Testis (tissue), 2 donors: ENCODE measurements at regions not wholly inside any gene's neighbourhood (a gene's known extent, or its start where the extent isn't known, plus 50 kb on each side); places are given as distances from the start of the nearest gene placed in this dataset.

Experiments used
- DNase-seq: peaks from one replicate; pipeline ENCODE4 v3.0.0-alpha.2; 2019
- H3K27ac ChIP-seq, 2 donors: fragments of 200-600 bp; sonication (generic); one replicate each; pipeline ENCODE4 v1.5.1; 2019
- H3K27me3 ChIP-seq: fragments of 200-600 bp; sonication (generic); one replicate; pipeline ENCODE4 v1.5.1; 2019
- H3K36me3 ChIP-seq: fragments of 200-600 bp; sonication (generic); one replicate; pipeline ENCODE4 v1.5.1; 2017; ENCODE audit warnings: low read depth; ENCODE audit errors: missing control alignments
- H3K4me1 ChIP-seq: fragments of 200-600 bp; sonication (generic); one replicate; pipeline ENCODE4 v1.5.1; 2019
- H3K4me3 ChIP-seq, 2 donors: fragments of 200-600 bp; sonication (generic); one replicate each; pipeline ENCODE4 v1.5.1; 2017 to 2019
- H3K9me3 ChIP-seq: fragments of 200-600 bp; sonication (generic); one replicate; pipeline ENCODE4 v1.5.1; 2017
- POLR2A ChIP-seq: fragments of 450-650 bp; IDR thresholded peaks from one replicate; pipeline ENCODE4 v1.6.1; 2017; ENCODE audit warnings: antibody characterized with exemption, mild to moderate bottlenecking, moderate library complexity
- WGBS, 2 donors: methylation state at CpG; one replicate each; pipeline ENCODE4 v1.1.5; 2018; 5-methylcytosine and 5-hydroxymethylcytosine counted together
- intact Hi-C: fragments of 100-400 bp; cut with DNase I; formaldehyde crosslinking; loops from one replicate; pipeline ENCODE4 v1.15.1; 2023; ENCODE audit warnings: low total_unique reads
- TF ChIP-seq, protein P1 (sequence below), 3 experiments: fragments of 450-650 bp in 2 of 3; fragments of 200-600 bp in 1 of 3; sonication (generic) in 1 of 3; IDR thresholded peaks; one replicate each; pipeline ENCODE4 v1.5.1; 2016 to 2019; ENCODE audit warnings: antibody characterized with exemption in 3 of 3, mild to moderate bottlenecking in 2 of 3, moderate library complexity in 1 of 3

DNA sequence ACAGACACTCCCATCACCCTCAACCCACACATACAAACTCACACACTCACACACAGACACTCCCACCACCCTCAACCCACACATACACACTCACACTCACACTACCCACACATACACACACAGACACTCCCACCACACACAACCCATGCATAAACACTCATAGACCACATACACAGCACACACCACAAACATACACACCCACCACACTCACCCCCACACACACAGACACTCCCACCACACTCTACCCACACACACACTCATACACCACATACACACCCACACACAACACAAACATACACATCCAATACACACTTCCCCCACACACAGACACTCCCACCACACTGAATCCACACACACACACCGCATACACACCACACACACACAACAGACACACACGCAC, 521.2 kb downstream of the TCERG1L start:
- 16 to 20% methylated on average over 2 of the region's 2 CpGs for WGBS, 2 donors
- Histone ChIP-seq H3K9me3 (no peaks in the 10 kb centered on the region), H3K4me1 (peaks cover 17% of the 10 kb centered on the region), H3K36me3 (no peaks in the 10 kb centered on the region), H3K27ac (no peak overlapping the region), H3K27me3 (no peaks in the 10 kb centered on the region), H3K4me3 (no peak overlapping the region)
- no peak for TF ChIP-seq POLR2A
- TF ChIP-seq, protein P1, sequence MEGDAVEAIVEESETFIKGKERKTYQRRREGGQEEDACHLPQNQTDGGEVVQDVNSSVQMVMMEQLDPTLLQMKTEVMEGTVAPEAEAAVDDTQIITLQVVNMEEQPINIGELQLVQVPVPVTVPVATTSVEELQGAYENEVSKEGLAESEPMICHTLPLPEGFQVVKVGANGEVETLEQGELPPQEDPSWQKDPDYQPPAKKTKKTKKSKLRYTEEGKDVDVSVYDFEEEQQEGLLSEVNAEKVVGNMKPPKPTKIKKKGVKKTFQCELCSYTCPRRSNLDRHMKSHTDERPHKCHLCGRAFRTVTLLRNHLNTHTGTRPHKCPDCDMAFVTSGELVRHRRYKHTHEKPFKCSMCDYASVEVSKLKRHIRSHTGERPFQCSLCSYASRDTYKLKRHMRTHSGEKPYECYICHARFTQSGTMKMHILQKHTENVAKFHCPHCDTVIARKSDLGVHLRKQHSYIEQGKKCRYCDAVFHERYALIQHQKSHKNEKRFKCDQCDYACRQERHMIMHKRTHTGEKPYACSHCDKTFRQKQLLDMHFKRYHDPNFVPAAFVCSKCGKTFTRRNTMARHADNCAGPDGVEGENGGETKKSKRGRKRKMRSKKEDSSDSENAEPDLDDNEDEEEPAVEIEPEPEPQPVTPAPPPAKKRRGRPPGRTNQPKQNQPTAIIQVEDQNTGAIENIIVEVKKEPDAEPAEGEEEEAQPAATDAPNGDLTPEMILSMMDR (IDR thresholded peaks at IDR 0.05): no peak
- DNase-seq: no peak
- intact Hi-C loops: no loop called here

DNA sequence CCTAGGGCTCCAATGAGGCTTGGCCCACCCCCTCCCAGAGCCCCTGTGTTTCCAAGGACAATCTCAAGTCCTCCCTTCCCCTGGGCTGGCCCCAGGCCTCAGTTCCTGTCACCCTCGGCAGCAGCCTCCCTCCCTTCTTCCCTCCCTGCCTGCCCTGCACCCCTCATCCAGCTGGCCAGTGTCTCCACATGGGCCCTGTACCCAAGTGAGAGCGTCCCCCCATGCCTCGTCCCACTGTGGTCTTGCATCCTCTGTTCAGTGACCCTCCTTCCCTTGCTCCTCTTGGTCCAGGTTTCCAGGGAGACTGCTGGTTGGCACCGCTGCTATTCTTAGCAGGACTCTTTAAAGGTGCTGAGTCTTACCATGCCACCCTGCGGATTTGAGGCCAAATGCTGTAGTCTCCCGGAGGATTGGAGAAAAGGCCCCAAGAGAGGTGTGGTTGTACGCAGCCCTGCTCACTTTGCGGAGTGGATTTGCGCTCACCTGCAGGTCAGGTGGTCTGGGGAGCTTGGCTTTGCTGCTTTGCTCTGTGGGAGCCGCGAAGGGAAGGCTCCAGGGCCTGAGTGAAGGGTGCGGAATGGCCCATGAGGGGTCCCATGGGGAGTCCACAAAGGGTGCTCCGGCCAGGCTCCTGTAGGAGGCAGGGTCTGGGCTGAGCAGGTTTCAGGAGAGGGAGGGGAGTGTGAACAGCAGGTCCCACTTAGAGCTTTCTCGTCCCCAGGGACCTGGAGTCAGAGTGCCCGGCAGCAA, 519.2 kb downstream of the TCERG1L start:
- no peak overlapping the region for H3K4me3 ChIP-seq
- no peak for DNase-seq
- H3K9me3 ChIP-seq: no peaks in the 10 kb centered on the region
- H3K36me3 ChIP-seq: no peaks in the 10 kb centered on the region
- TF ChIP-seq, protein P1 (IDR thresholded peaks at IDR 0.05): no peak
- TF ChIP-seq POLR2A: no peak
- 88 to 98% methylated on average over 9 to 15 of the region's 15 CpGs for WGBS, 2 donors
- H3K27ac ChIP-seq: no peak overlapping the region
- peaks cover 9% of the 10 kb centered on the region for H3K4me1 ChIP-seq
- intact Hi-C loops: no loop called here
- H3K27me3 ChIP-seq: no peaks in the 10 kb centered on the region

DNA sequence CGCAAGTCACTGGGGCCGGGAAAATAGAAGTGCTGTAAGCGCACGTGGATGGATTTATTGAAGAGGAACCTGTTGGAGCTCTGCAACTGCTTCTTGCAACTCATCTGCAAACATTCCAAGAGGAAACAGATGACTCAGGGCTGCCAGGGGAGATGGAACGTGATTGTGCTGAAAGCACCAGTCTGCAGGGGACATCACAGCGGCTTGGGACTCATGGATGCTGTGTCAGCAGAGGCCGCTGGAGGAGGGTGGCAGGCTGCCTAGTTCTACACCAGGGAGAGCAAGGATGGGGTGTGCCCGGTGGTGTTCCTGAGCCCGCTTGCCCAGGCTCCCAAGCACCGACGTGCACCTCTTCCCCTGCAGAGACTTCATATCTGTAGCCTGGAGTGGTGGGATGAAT, 515.7 kb downstream of the TCERG1L start:
- no peaks in the 10 kb centered on the region for H3K27me3 ChIP-seq
- WGBS, 2 donors: 78 to 85% methylated on average over 8 to 11 of the region's 11 CpGs
- no peak overlapping the region for H3K4me3 ChIP-seq
- no peak for DNase-seq
- TF ChIP-seq, protein P1 (IDR thresholded peaks at IDR 0.05): no peak
- TF ChIP-seq POLR2A: no peak
- no peaks in the 10 kb centered on the region for H3K36me3 ChIP-seq
- intact Hi-C loops: no loop called here
- H3K4me1 ChIP-seq: no peaks in the 10 kb centered on the region
- no peaks in the 10 kb centered on the region for H3K9me3 ChIP-seq
- no peak overlapping the region for H3K27ac ChIP-seq

DNA sequence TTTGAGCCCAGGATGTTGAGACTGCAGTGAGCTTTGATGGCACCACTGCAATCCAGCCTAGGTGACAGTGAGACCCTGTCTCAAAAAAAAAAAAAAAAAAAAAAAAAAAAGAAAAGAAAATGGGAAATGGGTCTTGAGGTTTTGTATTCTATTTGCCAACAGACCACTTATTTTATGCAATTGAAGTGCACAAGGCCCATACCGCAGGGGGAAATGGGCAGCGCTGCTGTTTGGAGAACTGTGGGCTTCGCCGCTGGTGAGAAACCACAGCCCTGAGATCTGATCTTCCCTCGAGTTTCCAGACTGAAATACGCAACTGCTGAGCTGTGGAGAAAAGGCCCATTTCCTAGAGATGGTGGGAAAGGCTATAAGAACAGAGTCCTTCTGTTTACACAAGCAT, 512.0 kb downstream of the TCERG1L start:
- Histone ChIP-seq H3K4me1 (no peaks in the 10 kb centered on the region), H3K27ac (no peak overlapping the region), H3K4me3 (no peak overlapping the region), H3K27me3 (no peaks in the 10 kb centered on the region), H3K36me3 (no peaks in the 10 kb centered on the region), H3K9me3 (no peaks in the 10 kb centered on the region)
- TF ChIP-seq, protein P1 (IDR thresholded peaks at IDR 0.05): no peak
- no peak for TF ChIP-seq POLR2A
- intact Hi-C loops: no loop called here
- no peak for DNase-seq
- 68 to 90% methylated on average over 6 of the region's 6 CpGs for WGBS, 2 donors

DNA sequence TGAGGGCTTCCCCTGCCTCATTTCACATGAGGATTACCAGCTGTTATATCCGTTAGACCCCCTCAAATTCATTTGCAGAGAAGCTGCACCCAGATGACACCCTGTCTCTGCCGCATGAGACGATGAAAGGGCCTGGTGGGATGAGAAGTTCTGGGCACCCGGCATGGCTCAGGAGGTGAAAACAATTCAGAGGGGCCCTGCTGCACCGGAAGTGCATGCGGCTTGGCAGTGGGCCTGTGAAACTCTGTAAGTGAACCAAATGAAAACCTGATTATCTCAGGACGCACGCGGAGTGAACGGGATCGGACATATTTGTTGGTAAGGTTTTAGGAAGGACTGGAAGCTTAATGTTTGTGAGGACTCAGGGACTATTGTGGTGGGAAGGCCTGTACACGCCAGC, 511.2 kb downstream of the TCERG1L start:
- no peaks in the 10 kb centered on the region for H3K27me3 ChIP-seq
- no peak for DNase-seq
- H3K4me1 ChIP-seq: no peaks in the 10 kb centered on the region
- TF ChIP-seq, protein P1 (IDR thresholded peaks at IDR 0.05): no peak
- no peak for TF ChIP-seq POLR2A
- intact Hi-C loops: no loop called here
- 88 to 92% methylated on average over 12 of the region's 12 CpGs for WGBS, 2 donors
- no peaks in the 10 kb centered on the region for H3K9me3 ChIP-seq
- no peak overlapping the region for H3K27ac ChIP-seq
- H3K36me3 ChIP-seq: no peaks in the 10 kb centered on the region
- H3K4me3 ChIP-seq: no peak overlapping the region
